GM12873 (cell line): ENCODE measurements at regions not wholly inside any gene's neighbourhood (a gene's known extent, or its start where the extent isn't known, plus 50 kb on each side); places are given as distances from the start of the nearest gene placed in this dataset.

Source experiments
- TF ChIP-seq, protein P1 (sequence below): IDR thresholded peaks from 2 replicates; pipeline ENCODE4 v1.5.1; 2012; ENCODE audit warnings: low read depth, mild to moderate bottlenecking, moderate library complexity, low read length, control low read depth; ENCODE audit not compliant: insufficient read depth; ENCODE audit errors: missing control alignments

DNA sequence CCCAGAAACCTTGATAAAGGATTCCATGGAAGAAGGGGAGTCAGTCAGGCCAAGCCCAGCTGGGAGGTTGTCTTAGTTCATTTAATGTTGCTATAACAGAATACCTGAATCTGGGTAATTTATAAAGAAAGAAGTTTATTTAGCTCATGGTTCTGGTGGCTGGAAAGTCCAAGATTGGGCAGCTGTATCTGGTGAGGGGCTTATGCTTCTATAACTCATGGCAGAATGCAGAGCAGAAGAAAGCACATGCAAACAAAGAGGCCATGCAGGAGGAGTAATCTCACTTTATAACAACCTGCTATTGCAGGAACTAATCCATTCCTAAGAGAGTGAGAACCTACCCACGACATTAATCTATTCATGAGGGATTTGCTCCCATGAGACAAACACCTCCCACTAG lies 54.2 kb upstream of the ANKRD1 start:
- TF ChIP-seq, protein P1, sequence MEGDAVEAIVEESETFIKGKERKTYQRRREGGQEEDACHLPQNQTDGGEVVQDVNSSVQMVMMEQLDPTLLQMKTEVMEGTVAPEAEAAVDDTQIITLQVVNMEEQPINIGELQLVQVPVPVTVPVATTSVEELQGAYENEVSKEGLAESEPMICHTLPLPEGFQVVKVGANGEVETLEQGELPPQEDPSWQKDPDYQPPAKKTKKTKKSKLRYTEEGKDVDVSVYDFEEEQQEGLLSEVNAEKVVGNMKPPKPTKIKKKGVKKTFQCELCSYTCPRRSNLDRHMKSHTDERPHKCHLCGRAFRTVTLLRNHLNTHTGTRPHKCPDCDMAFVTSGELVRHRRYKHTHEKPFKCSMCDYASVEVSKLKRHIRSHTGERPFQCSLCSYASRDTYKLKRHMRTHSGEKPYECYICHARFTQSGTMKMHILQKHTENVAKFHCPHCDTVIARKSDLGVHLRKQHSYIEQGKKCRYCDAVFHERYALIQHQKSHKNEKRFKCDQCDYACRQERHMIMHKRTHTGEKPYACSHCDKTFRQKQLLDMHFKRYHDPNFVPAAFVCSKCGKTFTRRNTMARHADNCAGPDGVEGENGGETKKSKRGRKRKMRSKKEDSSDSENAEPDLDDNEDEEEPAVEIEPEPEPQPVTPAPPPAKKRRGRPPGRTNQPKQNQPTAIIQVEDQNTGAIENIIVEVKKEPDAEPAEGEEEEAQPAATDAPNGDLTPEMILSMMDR: no peak

DNA sequence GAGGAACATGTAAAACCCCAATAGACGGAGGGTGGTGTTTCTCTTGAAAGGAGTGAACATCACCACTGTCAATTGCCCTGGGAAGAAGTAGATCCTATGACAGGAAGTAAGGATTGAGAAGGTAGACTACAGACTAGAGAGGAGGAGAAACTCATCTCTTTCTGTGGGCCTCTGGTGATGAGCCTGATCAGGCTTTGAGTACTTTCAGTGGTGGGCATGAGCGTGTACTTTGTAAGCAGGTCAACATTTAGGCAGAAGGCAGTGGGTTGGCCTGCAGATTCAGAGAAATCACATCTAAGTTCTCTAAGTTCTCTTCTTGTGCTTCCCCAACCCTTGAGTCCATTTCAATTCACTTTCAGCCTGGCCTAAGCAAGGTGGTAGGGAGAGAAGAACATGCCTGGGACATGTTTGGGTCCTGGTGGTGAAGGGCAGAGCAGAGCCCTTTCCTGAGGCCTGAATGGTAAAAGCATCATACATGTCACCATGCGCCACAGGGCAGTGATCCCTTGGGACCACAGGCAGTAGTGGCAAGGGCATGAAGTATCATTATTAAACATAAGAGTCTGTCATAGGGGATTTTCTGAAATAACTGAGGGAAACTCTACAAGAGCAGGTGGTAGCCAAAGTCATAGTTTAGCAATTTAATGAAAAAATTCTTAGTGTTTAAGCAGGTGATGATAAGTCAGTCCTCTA lies 56.4 kb upstream of the ANKRD1 start:
- TF ChIP-seq, protein P1: no peak

DNA sequence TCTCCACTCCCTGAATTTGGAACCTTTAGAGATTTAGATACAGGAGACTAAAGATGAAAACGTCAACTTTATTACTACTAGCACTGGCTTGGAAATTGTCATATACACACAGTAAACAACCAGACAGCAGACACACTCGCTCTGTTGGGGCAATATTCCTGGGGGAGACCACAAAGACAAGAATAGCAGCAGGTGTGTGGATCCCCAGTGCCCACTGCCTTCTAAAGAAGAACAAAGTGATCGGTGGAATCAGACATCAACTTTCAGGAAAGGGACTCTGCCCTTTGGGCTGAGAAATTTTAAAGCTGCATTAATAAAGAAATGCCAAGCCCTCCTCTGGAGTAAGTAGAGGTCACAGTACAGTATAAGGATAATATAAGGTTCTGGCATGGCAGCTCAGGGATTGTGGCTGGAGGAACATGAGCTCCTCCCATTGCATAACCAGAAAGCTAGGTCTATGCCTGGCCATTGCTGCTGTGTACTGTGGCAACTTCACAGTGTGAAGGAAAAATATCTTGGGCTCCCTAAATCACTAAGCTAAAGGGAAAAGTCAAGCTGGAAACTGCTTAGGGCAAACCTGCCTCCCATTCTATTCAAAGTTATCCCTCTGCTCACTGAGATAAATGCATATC lies 57.1 kb upstream of the ANKRD1 start:
- TF ChIP-seq, protein P1: no peak

DNA sequence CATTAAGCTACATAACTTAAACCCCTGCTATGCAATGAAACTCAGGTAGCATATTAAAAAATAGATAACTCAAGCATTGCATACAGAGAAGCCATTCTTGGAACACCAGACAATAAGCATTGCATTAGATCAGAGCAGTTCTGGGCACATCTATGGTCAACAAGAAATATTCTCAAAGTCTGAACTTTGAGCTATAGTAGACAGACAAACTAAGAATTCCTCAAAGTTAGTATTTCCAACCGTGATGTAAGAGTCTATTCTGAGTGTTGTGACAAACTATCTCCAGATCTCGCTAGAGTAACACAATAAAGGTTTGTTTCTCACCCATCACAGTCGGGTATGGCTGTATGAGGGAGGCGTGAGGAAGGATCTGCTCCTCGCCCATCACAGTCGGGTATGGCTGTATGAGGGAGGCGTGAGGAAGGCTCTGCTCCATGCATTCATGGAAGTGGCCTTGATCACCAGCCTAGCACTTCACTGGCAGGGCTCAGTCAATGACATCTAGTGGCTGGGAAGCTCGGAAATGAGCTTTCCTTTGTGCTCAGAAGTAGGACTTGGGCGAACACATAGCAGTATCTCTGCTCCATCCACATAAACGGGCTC lies 61.6 kb upstream of the ANKRD1 start:
- TF ChIP-seq, protein P1: no peak

DNA sequence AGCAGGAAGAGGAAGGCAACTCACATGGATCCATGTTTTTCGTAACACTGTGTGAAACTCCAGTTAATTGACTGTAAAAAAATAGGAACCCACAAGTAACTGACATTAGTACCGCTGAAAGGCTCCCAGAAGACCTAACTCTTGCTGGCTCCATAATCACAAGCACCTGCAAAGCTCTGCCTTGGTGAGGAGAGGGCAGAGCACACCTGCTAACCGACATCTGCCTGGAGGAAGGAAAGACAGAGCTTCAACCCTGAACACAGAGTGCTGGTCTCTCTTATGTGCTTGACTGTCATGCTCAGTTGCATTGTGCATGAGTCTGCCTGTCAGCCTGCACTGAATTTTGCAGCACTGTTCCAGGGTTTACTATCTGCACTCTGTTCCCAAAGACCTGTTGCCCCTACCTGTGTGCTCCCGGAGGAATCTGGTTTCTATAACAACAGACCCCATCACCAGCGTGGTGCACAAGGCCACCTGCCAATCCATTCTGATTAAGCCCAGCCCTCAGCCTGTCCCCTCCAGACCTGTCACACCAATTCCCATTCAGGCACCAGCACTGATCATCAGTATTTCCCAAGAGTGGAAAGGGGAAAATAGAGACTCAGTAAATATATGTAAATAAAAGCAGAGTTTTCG lies 63.1 kb upstream of the ANKRD1 start:
- TF ChIP-seq, protein P1: no peak

DNA sequence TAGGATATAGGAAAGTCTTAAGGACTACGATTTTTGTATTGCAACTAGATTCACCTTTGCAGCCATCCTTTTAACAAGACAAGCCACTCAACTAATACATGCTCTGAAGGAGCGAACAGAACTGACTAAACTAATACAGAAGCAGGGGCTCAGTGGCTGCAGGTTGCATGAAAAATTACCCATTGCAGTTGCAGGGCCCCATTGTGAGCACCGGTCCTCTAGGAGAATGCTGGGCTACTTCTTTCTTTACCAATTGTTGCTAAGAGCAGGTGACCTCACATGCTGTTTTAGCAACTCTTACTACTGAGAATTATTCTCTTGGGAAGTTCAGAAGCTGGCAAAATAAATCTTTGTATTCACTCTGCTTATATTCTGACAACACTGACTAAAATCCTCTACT lies 64.0 kb upstream of the ANKRD1 start:
- TF ChIP-seq, protein P1: no peak

DNA sequence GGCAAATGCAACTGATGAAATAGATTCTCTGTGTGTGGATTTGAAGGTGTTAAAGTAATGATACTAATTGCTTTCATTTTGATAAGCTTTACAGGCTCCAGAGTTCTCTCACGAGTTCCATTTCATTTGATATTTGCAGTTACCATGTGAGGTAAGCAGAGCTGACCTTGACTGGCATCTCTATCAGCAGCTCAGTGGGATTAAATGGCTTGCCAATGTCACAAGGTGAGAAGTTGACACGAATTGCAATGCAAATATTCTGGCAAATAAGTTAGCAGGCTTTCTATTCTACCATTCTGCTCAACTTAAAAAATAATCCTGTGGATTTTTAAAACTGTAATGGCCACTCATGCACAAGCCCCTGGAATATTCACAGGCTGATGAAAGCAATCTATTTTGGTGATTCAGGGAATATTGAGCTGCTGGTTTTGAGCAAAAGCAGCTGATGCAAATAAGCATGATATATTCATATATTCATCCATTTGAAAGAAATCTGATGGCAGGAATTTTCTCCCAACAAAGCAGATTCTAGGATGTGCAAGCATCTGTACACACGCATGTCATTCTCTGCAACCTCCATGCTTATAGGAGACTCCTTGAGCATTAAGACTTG lies 64.5 kb upstream of the ANKRD1 start:
- TF ChIP-seq, protein P1: no peak
